K562 (cell line): ENCODE measurements at regions not wholly inside any gene's neighbourhood (a gene's known extent, or its start where the extent isn't known, plus 50 kb on each side); places are given as distances from the start of the nearest gene placed in this dataset.

Experiments
- ATAC-seq: fragments of 200-7000 bp; cut with Tn5 transposase; 3 replicates; pipeline ENCODE4 v1.9.1; 2020; ENCODE audit warnings: moderate library complexity
- BruUV-seq: library from RNA; stranded (reverse); fragments of 400-500 nt; replicated peaks from 2 replicates; lab custom pipeline; 2021; lab: Mats Ljungman, UMichigan
- CTCF ChIA-PET: fragments of 300-600 bp; formaldehyde crosslinking; extraction: SDS; loops from one replicate; lab custom pipeline; 2021; ENCODE audit warnings: low intra/inter-chr PET ratio; lab: Yijun Ruan, JAX
- POLR2A ChIA-PET: fragments of 300-600, 350-650 bp; sonication (Branson Sonifier 250); formaldehyde crosslinking; extraction: SDS; loops from one replicate; lab custom pipeline; 2021; ENCODE audit warnings: antibody characterized with exemption, inconsistent platforms; lab: Yijun Ruan, JAX
- DNase-seq, 4 experiments: peaks; one replicate each; pipeline versions ENCODE4 v3.0.0 to v3.0.0-alpha.2; 2011 to 2018; ENCODE audit warnings: low spot score in 3 of 4, mixed read lengths in 3 of 4; ENCODE audit errors: extremely low read depth in 1 of 4
- FAIRE-seq: peaks from 2 replicates; lab custom pipeline; 2011; peaks lifted over from hg19 to GRCh38; lab: Jason Lieb, UNC
- H2AFZ ChIP-seq: 2 replicates; pipeline ENCODE4 v1.6.0; 2011; ENCODE audit warnings: low read depth, low read length, control low read depth, inconsistent platforms
- H3K27ac ChIP-seq: fragments of 200-600 bp; 3 replicates; pipeline ENCODE4 v1.8.0; 2011; ENCODE audit warnings: low read depth, mild to moderate bottlenecking, control low read depth, inconsistent platforms, low read length, moderate library complexity, mixed read lengths; ENCODE audit errors: extremely low read depth
- H3K27me3 ChIP-seq, 2 experiments: fragments of 300-600 bp in 1 of 2; 2 replicates in 1 of 2; 3 replicates in 1 of 2; pipeline versions ENCODE4 v1.6.0 to v1.8.0; 2011; ENCODE audit warnings: inconsistent platforms in 2 of 2, low read length in 2 of 2, mild to moderate bottlenecking in 1 of 2, mixed read lengths in 1 of 2, moderate library complexity in 1 of 2; ENCODE audit not compliant: control insufficient read depth in 2 of 2, insufficient read depth in 2 of 2
- H3K36me3 ChIP-seq: fragments of 300-600 bp; 3 replicates; pipeline ENCODE4 v1.8.0; 2011; ENCODE audit warnings: mild to moderate bottlenecking, low read length, inconsistent platforms; ENCODE audit not compliant: control insufficient read depth, insufficient read depth
- H3K4me1 ChIP-seq, 2 experiments: fragments of 200-600 bp in 1 of 2; replicated peaks in 1 of 2; 2 replicates in 1 of 2; 3 replicates in 1 of 2; pipeline versions ENCODE4 v1.5.1 to v1.8.0; 2011; ENCODE audit warnings: inconsistent platforms in 2 of 2, low read length in 2 of 2, mild to moderate bottlenecking in 1 of 2, mixed read lengths in 1 of 2, moderate library complexity in 1 of 2; ENCODE audit not compliant: control insufficient read depth in 2 of 2, insufficient read depth in 2 of 2
- H3K4me2 ChIP-seq: 2 replicates; pipeline ENCODE4 v1.6.1; 2011; ENCODE audit warnings: low read length, control low read depth, inconsistent platforms, mixed read lengths; ENCODE audit not compliant: insufficient read depth
- H3K4me3 ChIP-seq: fragments of 200-600 bp; sonication (generic), shearing (Covaris generic); 2 replicates; pipeline ENCODE4 v1.5.1; 2016; ENCODE audit warnings: control low read depth, inconsistent platforms
- H3K79me2 ChIP-seq: fragments of 200-600 bp; 3 replicates; pipeline ENCODE4 v1.8.0; 2011; ENCODE audit warnings: low read length, inconsistent platforms; ENCODE audit not compliant: control insufficient read depth, insufficient read depth
- H3K9ac ChIP-seq, 2 experiments: 2 replicates each; pipeline versions ENCODE4 v1.6.0 to v1.6.1; 2011; ENCODE audit warnings: low read depth in 2 of 2, low read length in 2 of 2, control low read depth in 1 of 2, inconsistent platforms in 1 of 2, mild to moderate bottlenecking in 1 of 2, mixed read lengths in 1 of 2; ENCODE audit not compliant: insufficient read depth in 1 of 2
- H3K9me1 ChIP-seq: one replicate; pipeline ENCODE4 v1.6.0; 2011; ENCODE audit warnings: inconsistent platforms, mild to moderate bottlenecking, low read length, moderate library complexity; ENCODE audit not compliant: control insufficient read depth, insufficient read depth
- H3K9me3 ChIP-seq: replicated peaks from 2 replicates; pipeline ENCODE4 v1.5.1; 2011; ENCODE audit warnings: low read depth, low read length, inconsistent platforms; ENCODE audit not compliant: control insufficient read depth, insufficient read depth
- H4K20me1 ChIP-seq: replicated peaks from 2 replicates; pipeline ENCODE4 v1.6.1; 2011; ENCODE audit warnings: low read length, inconsistent platforms, mixed read lengths; ENCODE audit not compliant: control insufficient read depth, insufficient read depth
- CC2D1A ChIP-seq: fragments of 450-650 bp; IDR thresholded peaks from 2 replicates; pipeline ENCODE4 v1.6.1; 2017; ENCODE audit warnings: mild to moderate bottlenecking
- CHD4 ChIP-seq: fragments of 200-600 bp; sonication (generic); IDR thresholded peaks from 3 replicates; pipeline ENCODE4 v1.6.1; 2012; ENCODE audit warnings: low read depth, mild to moderate bottlenecking, mixed read lengths, low read length, inconsistent platforms; ENCODE audit not compliant: insufficient read depth, insufficient replicate concordance, poor library complexity, severe bottlenecking
- ETV6 ChIP-seq, 3 experiments: fragments of 150-350 bp in 1 of 3; sonication (generic) in 1 of 3; formaldehyde crosslinking in 1 of 3; IDR thresholded peaks; 2 replicates each; pipeline versions ENCODE4 v1.6.1 to v1.8.0; 2014 to 2022; ENCODE audit warnings: borderline replicate concordance in 2 of 3, low read depth in 2 of 3, antibody characterized with exemption in 1 of 3, low read length in 1 of 3, mild to moderate bottlenecking in 1 of 3, missing genetic modification reagents in 1 of 3
- GTF2E2 ChIP-seq: fragments of 200-800 bp; sonication (Bioruptor generic); IDR thresholded peaks from 2 replicates; pipeline ENCODE4 v1.6.1; 2016; ENCODE audit warnings: missing genetic modification characterization, missing compliant biosample characterization
- HIVEP1 ChIP-seq: fragments of 250-450 bp; sonication (Bioruptor Pico); IDR thresholded peaks from 2 replicates; pipeline ENCODE4 v1.4.0; 2020; ENCODE audit warnings: mild to moderate bottlenecking
- KLF10 ChIP-seq: fragments of 250-450 bp; sonication (Bioruptor Pico); IDR thresholded peaks from 2 replicates; pipeline ENCODE4 v1.6.1; 2021; ENCODE audit warnings: matching md5 sums
- NBN ChIP-seq: fragments of 450-650 bp; IDR thresholded peaks from 2 replicates; pipeline ENCODE4 v1.6.1; 2016; ENCODE audit warnings: low read depth, mild to moderate bottlenecking
- PCBP2 ChIP-seq: fragments of 200-400 bp; formaldehyde crosslinking; IDR thresholded peaks from 2 replicates; pipeline ENCODE4 v1.6.1; 2018; ENCODE audit warnings: low read length, low read depth, mild to moderate bottlenecking, moderate library complexity; ENCODE audit not compliant: poor library complexity, severe bottlenecking
- PHB2 ChIP-seq: fragments of 450-650 bp; IDR thresholded peaks from 2 replicates; pipeline ENCODE4 v1.6.1; 2017; ENCODE audit warnings: low read depth
- PRPF4 ChIP-seq: fragments of 200-400 bp; formaldehyde crosslinking; IDR thresholded peaks from one replicate; pipeline ENCODE4 v1.6.1; 2017; ENCODE audit warnings: low read length, low read depth, mild to moderate bottlenecking; ENCODE audit not compliant: insufficient read depth, poor library complexity, severe bottlenecking
- RNF2 ChIP-seq: sonication (generic); IDR thresholded peaks from 2 replicates; pipeline ENCODE4 v1.6.1; 2016
- SNRNP70 ChIP-seq: fragments of 200-400 bp; formaldehyde crosslinking; optimal IDR thresholded peaks from 2 replicates; pipeline ENCODE3; 2017; ENCODE audit warnings: low read depth, low read length
- STAG1 ChIP-seq: sonication (generic); formaldehyde crosslinking; IDR thresholded peaks from 2 replicates; pipeline ENCODE4 v1.5.0; 2020; ENCODE audit warnings: missing genetic modification reagents, borderline replicate concordance
- STAT5B ChIP-seq: fragments of 250-450 bp; sonication (Bioruptor Pico); IDR thresholded peaks from 2 replicates; pipeline ENCODE4 v1.8.0; 2021; ENCODE audit warnings: mild to moderate bottlenecking, inconsistent platforms
- WHSC1 ChIP-seq: IDR thresholded peaks from one replicate; pipeline ENCODE4 v1.6.1; 2012; ENCODE audit warnings: low read length, control low read depth, inconsistent platforms
- WGBS: fragments of 100-300 bp; shearing (Covaris generic); methylation state at CpG from one replicate; pipeline ENCODE4 v1.1.6; 2016; ENCODE audit warnings: low coverage, mixed read lengths; ENCODE audit not compliant: insufficient coverage; ENCODE audit errors: missing lambda C conversion rate; 5-methylcytosine and 5-hydroxymethylcytosine counted together
- in situ Hi-C: fragments of 300-500 bp; cut with MboI; formaldehyde crosslinking; loops from 4 replicates; pipeline ENCODE4 v1.15.0; 2018; ENCODE audit warnings: inconsistent platforms, mixed read lengths
- intact Hi-C: fragments of 100-400 bp; cut with micrococcal nuclease; formaldehyde crosslinking; loops from 2 replicates; pipeline ENCODE4 v1.14.2; 2022
- TF ChIP-seq, protein P1 (sequence below): fragments of 450-650 bp; formaldehyde crosslinking; IDR thresholded peaks from 2 replicates; pipeline ENCODE4 v1.4.0; 2022; ENCODE audit warnings: missing genetic modification characterization
- TF ChIP-seq, protein P2 (sequence below): sonication (generic); formaldehyde crosslinking; IDR thresholded peaks from 2 replicates; pipeline ENCODE4 v1.4.0; 2020; ENCODE audit warnings: mild to moderate bottlenecking, missing genetic modification reagents

GRCh38 chr7:46344533-46344932 lies 423.5 kb upstream of the IGFBP3 start:
- Histone ChIP-seq H3K79me2 (no peaks in the 10 kb centered on the region), H3K9me1 (no peaks in the 10 kb centered on the region), H3K4me2 (no peak overlapping the region), H3K4me1 (no peaks in the 10 kb centered on the region), H3K27me3 (no peaks in the 10 kb centered on the region), H3K9ac (no peak overlapping the region), H3K27ac (no peak overlapping the region), H3K36me3 (no peaks in the 10 kb centered on the region), H3K9me3 (no peaks in the 10 kb centered on the region), H3K4me3 (no peak overlapping the region), H4K20me1 (no peaks in the 10 kb centered on the region), H2AFZ (no peak overlapping the region)
- 0% methylated on average over 4 of the region's 4 CpGs for WGBS
- no TSS peak for BruUV-seq
- FAIRE-seq: no peak
- intact Hi-C loops: no loop called here
- POLR2A ChIA-PET: no interaction called here
- in situ Hi-C loops: no loop called here
- no peak for ATAC-seq
- CTCF ChIA-PET: no interaction called here
- no peak for DNase-seq
- TF ChIP-seq NBN (no peak), CHD4 (no peak), RNF2 (no peak), STAT5B (no peak), GTF2E2 (tag) (no peak), WHSC1 (no peak), ETV6 (IDR thresholded peaks at IDR 0.05; ENCODE audit: borderline replicate concordance in 1 of 2, low read depth in 2 of 2, low read length in 1 of 2) (no peak), ETV6 (CRISPR knock-in tag; IDR thresholded peaks at IDR 0.05; ENCODE audit: borderline replicate concordance) (no peak), SNRNP70 (no peak), CC2D1A (no peak), STAG1 (CRISPR knock-in tag) (no peak), PHB2 (no peak), HIVEP1 (CRISPR knock-in tag) (no peak), PRPF4 (no peak), KLF10 (CRISPR knock-in tag) (no peak), PCBP2 (no peak)
- TF ChIP-seq, protein P1, sequence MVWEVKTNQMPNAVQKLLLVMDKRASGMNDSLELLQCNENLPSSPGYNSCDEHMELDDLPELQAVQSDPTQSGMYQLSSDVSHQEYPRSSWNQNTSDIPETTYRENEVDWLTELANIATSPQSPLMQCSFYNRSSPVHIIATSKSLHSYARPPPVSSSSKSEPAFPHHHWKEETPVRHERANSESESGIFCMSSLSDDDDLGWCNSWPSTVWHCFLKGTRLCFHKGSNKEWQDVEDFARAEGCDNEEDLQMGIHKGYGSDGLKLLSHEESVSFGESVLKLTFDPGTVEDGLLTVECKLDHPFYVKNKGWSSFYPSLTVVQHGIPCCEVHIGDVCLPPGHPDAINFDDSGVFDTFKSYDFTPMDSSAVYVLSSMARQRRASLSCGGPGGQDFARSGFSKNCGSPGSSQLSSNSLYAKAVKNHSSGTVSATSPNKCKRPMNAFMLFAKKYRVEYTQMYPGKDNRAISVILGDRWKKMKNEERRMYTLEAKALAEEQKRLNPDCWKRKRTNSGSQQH (CRISPR knock-in tag): no peak
- TF ChIP-seq, protein P2, sequence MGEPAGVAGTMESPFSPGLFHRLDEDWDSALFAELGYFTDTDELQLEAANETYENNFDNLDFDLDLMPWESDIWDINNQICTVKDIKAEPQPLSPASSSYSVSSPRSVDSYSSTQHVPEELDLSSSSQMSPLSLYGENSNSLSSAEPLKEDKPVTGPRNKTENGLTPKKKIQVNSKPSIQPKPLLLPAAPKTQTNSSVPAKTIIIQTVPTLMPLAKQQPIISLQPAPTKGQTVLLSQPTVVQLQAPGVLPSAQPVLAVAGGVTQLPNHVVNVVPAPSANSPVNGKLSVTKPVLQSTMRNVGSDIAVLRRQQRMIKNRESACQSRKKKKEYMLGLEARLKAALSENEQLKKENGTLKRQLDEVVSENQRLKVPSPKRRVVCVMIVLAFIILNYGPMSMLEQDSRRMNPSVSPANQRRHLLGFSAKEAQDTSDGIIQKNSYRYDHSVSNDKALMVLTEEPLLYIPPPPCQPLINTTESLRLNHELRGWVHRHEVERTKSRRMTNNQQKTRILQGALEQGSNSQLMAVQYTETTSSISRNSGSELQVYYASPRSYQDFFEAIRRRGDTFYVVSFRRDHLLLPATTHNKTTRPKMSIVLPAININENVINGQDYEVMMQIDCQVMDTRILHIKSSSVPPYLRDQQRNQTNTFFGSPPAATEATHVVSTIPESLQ (CRISPR knock-in tag): no peak
